ENCODE measurements at regions not wholly inside any gene's neighbourhood (a gene's known extent, or its start where the extent isn't known, plus 50 kb on each side); places are given as distances from the start of the nearest gene placed in this dataset.

DNA sequence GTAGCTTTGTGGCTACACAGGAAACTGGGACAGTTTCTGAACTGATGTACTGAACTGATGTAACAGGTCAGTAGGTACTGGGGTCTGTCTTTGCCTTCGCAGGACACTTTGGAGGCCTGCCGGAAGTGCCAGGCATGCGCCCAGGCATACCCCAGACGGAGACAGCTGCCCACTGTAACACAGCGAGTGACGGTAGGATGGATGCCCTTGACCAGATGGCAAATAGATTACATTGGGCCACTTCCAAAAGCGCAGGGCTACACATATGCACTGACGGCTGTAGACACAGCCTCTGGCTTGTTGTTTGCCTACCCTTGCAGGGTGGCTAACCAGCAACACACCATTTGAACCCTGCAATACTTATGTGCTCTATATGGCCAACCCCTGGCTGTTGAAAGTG, 94.1 kb upstream of the TMPO start:
- no peaks in the 10 kb centered on the region for H3K4me1 ChIP-seq (ENCODE audit: control insufficient read depth in 2 of 2, insufficient read depth in 2 of 2, low read length in 2 of 2)
- CTCF ChIA-PET, result no interaction called here
- no peak overlapping the region for H3K4me3 ChIP-seq (ENCODE audit: low read length)
- Mint-ChIP-seq H3K27me3 (peaks cover 0 to 9% (median 0%) of the 10 kb centered on the region in 5 donors), H3K27ac (no peak overlapping the region), H3K4me1 (peaks cover 0 to 6% (median 5%) of the 10 kb centered on the region in 7 donors), H3K36me3 (no peaks in the 10 kb centered on the region), H3K4me3 (no peak overlapping the region), H3K9me3 (no peaks in the 10 kb centered on the region)
- DNase-seq (no peak), ATAC-seq (no peak)
- no peaks in the 10 kb centered on the region for H3K27me3 ChIP-seq (ENCODE audit: control insufficient read depth in 2 of 2, insufficient read depth in 2 of 2, low read length in 2 of 2)
- H3K36me3 ChIP-seq (ENCODE audit: control insufficient read depth in 2 of 3, insufficient read depth in 3 of 3, low read length in 3 of 3), result no peaks in the 10 kb centered on the region
- intact Hi-C loops (cut with micrococcal nuclease), result loop anchor here in 1 of 2 donors (5.0 kb wide), 1 partner anchor 111 kb away; no protein-coding TSS in a partner anchor
- H3K27ac ChIP-seq (ENCODE audit: low read depth, low read length), result no peak overlapping the region
- no peaks in the 10 kb centered on the region for H3K9me3 ChIP-seq (ENCODE audit: control insufficient read depth in 2 of 3, low read length in 3 of 3)
- POLR2A ChIA-PET, result no interaction called here

DNA sequence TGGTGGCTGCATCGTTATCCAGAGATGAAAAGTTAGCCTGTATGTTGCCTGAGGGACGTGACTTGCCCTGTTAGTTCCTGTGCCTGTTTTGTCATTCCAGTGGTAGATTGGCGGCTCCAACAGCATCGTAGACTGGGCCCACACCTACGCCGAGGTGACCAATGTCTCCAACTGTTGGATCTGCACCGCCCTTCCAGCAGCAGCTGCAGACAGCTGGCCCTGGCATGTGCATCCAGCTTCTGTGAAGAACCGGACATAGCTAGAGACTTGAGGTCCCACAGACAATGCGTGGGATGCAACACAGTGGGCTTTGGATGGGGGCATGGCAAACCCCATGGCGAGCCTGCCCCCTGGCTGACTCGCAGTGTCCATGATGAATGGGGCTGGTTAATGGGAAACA, 93.0 kb upstream of the TMPO start:
- H3K4me1 ChIP-seq (ENCODE audit: control insufficient read depth in 2 of 2, insufficient read depth in 2 of 2, low read length in 2 of 2), result no peaks in the 10 kb centered on the region
- intact Hi-C loops (cut with micrococcal nuclease), result loop anchor here in 1 of 2 donors (5.0 kb wide), 1 partner anchor 110 kb away; no protein-coding TSS in a partner anchor
- ATAC-seq (no peak), DNase-seq (no peak)
- Mint-ChIP-seq H3K4me1 (peaks cover 0 to 6% (median 5%) of the 10 kb centered on the region in 7 donors), H3K27ac (no peak overlapping the region), H3K9me3 (no peaks in the 10 kb centered on the region), H3K27me3 (peaks cover 0 to 5% (median 0%) of the 10 kb centered on the region in 5 donors), H3K36me3 (no peaks in the 10 kb centered on the region), H3K4me3 (no peak overlapping the region)
- H3K9me3 ChIP-seq (ENCODE audit: control insufficient read depth in 2 of 3, low read length in 3 of 3), result no peaks in the 10 kb centered on the region
- ChIA-PET CTCF (no interaction called here), POLR2A (no interaction called here)
- H3K4me3 ChIP-seq (ENCODE audit: low read length), result no peak overlapping the region
- H3K27me3 ChIP-seq (ENCODE audit: control insufficient read depth in 2 of 2, insufficient read depth in 2 of 2, low read length in 2 of 2), result no peaks in the 10 kb centered on the region
- no peaks in the 10 kb centered on the region for H3K36me3 ChIP-seq (ENCODE audit: control insufficient read depth in 2 of 3, insufficient read depth in 3 of 3, low read length in 3 of 3)
- H3K27ac ChIP-seq (ENCODE audit: low read depth, low read length), result no peak overlapping the region

DNA sequence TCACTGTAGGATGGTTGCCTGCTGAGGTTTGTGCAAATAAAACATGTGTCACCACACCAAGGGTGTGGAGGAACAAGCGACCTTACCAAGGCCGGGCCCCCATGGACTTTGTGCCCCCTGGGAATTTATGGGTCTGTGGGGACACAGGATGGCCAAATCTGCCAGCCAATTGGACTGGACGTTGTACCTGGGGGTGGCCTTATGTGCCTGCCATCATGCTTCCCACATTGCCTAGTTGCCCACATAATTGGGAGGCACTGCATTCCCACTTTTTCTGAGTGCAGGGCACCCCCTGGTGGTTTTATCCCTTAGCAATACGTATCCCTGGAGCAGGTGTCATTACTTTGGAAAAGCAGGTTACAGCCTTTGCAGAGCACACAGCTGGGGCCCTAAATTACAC, 92.6 kb upstream of the TMPO start:
- no peak for DNase-seq
- intact Hi-C loops (cut with micrococcal nuclease), result loop anchor here in 1 of 2 donors (5.0 kb wide), 1 partner anchor 109 kb away; no protein-coding TSS in a partner anchor
- no peak overlapping the region for H3K4me3 ChIP-seq (ENCODE audit: low read length)
- Mint-ChIP-seq H3K4me3 (no peak overlapping the region), H3K27ac (no peak overlapping the region), H3K9me3 (no peaks in the 10 kb centered on the region), H3K4me1 (peaks cover 0 to 6% (median 5%) of the 10 kb centered on the region in 7 donors), H3K27me3 (peaks cover 0 to 5% (median 0%) of the 10 kb centered on the region in 5 donors), H3K36me3 (no peaks in the 10 kb centered on the region)
- ChIA-PET CTCF (no interaction called here), POLR2A (no interaction called here)
- H3K4me1 ChIP-seq (ENCODE audit: control insufficient read depth in 2 of 2, insufficient read depth in 2 of 2, low read length in 2 of 2), result no peaks in the 10 kb centered on the region
- H3K9me3 ChIP-seq (ENCODE audit: control insufficient read depth in 2 of 3, low read length in 3 of 3), result no peaks in the 10 kb centered on the region
- no peak overlapping the region for H3K27ac ChIP-seq (ENCODE audit: low read depth, low read length)
- no peaks in the 10 kb centered on the region for H3K36me3 ChIP-seq (ENCODE audit: control insufficient read depth in 2 of 3, insufficient read depth in 3 of 3, low read length in 3 of 3)
- no peaks in the 10 kb centered on the region for H3K27me3 ChIP-seq (ENCODE audit: control insufficient read depth in 2 of 2, insufficient read depth in 2 of 2, low read length in 2 of 2)
- no peak for ATAC-seq

- no peaks in the 10 kb centered on the region for H3K9me3 ChIP-seq (ENCODE audit: control insufficient read depth in 2 of 3, low read length in 3 of 3)
- Mint-ChIP-seq H3K36me3 (no peaks in the 10 kb centered on the region), H3K27ac (no peak overlapping the region), H3K4me3 (no peak overlapping the region), H3K4me1 (peaks cover 0 to 6% (median 5%) of the 10 kb centered on the region in 7 donors), H3K9me3 (no peaks in the 10 kb centered on the region), H3K27me3 (peaks cover 0 to 6% (median 0%) of the 10 kb centered on the region in 5 donors)
- no peaks in the 10 kb centered on the region for H3K36me3 ChIP-seq (ENCODE audit: control insufficient read depth in 2 of 3, insufficient read depth in 3 of 3, low read length in 3 of 3)
- intact Hi-C loops (cut with micrococcal nuclease), result loop anchor here in 1 of 2 donors (2.0 to 5.0 kb wide), 2 partner anchors 27 to 108 kb away; no protein-coding TSS in a partner anchor
- no peaks in the 10 kb centered on the region for H3K4me1 ChIP-seq (ENCODE audit: control insufficient read depth in 2 of 2, insufficient read depth in 2 of 2, low read length in 2 of 2)
- no peak overlapping the region for H3K27ac ChIP-seq (ENCODE audit: low read depth, low read length)
- ChIA-PET POLR2A (no interaction called here), CTCF (interaction anchor here (1.0 to 1.3 kb wide), 4 partner anchors 68 to 171 kb away, joined by 3 to 5 read pairs (median 4); partner anchors contain the start of gene TMPO)
- ATAC-seq (no peak), DNase-seq (no peak)
- H3K4me3 ChIP-seq (ENCODE audit: low read length), result no peak overlapping the region
- no peaks in the 10 kb centered on the region for H3K27me3 ChIP-seq (ENCODE audit: control insufficient read depth in 2 of 2, insufficient read depth in 2 of 2, low read length in 2 of 2)
These were observed 91.4 kb upstream of the TMPO start for GRCh38 chr12:98423963-98424362.

DNA sequence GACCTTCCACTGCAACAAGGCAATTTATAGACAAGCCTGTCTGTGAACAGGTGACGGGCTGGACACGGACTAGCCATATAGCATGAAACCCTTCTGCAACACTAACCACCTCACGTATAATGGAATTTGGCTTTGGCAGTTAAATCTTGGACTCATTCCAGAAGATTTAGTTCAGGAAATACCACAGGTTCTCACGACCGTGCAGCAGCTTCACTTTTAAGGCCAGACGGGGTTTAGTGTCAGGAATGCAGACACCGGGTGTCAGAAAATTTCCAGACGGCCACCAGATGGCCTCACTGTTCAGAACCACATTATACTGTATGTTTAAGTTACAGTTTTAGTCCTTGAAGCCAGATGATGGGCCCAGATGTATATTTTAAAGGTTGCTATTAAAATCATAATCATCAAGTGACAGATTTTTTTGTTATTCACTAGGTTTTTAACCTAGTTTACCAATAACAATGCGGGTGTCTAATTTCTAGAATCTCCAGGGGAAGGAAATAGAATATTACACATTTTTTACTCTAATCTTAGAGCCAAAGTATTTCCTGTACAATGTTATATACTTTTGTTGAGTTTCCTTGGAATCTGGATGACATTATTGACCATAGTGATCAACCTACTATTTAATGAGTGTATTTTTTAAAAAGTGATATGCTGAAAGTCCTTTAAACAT, 90.5 kb upstream of the TMPO start:
- Mint-ChIP-seq H3K4me1 (peaks cover 0 to 6% (median 5%) of the 10 kb centered on the region in 7 donors), H3K27me3 (peaks cover 0 to 9% (median 0%) of the 10 kb centered on the region in 5 donors), H3K9me3 (no peaks in the 10 kb centered on the region), H3K4me3 (no peak overlapping the region), H3K36me3 (no peaks in the 10 kb centered on the region), H3K27ac (no peak overlapping the region)
- no peaks in the 10 kb centered on the region for H3K4me1 ChIP-seq (ENCODE audit: control insufficient read depth in 2 of 2, insufficient read depth in 2 of 2, low read length in 2 of 2)
- DNase-seq (peak; percentile 13 to 52 (median 44)), ATAC-seq (peak; percentile 83)
- no peaks in the 10 kb centered on the region for H3K27me3 ChIP-seq (ENCODE audit: control insufficient read depth in 2 of 2, insufficient read depth in 2 of 2, low read length in 2 of 2)
- no peaks in the 10 kb centered on the region for H3K9me3 ChIP-seq (ENCODE audit: control insufficient read depth in 2 of 3, low read length in 3 of 3)
- POLR2A ChIA-PET, result interaction anchor here (0.6 kb wide), 1 partner anchor 16 kb away, joined by 3 read pairs; no protein-coding TSS in a partner anchor
- intact Hi-C loops (cut with micrococcal nuclease), result loop anchor here (1.0 to 5.0 kb wide), 6 partner anchors 28 to 229 kb away; no protein-coding TSS in a partner anchor
- H3K4me3 ChIP-seq (ENCODE audit: low read length), result no peak overlapping the region
- no peaks in the 10 kb centered on the region for H3K36me3 ChIP-seq (ENCODE audit: control insufficient read depth in 2 of 3, insufficient read depth in 3 of 3, low read length in 3 of 3)
- CTCF ChIA-PET, result interaction anchor here (1.0 to 1.3 kb wide), 5 partner anchors 67 to 226 kb away, joined by 3 to 5 read pairs (median 4); no protein-coding TSS in a partner anchor
- no peak overlapping the region for H3K27ac ChIP-seq (ENCODE audit: low read depth, low read length)

DNA sequence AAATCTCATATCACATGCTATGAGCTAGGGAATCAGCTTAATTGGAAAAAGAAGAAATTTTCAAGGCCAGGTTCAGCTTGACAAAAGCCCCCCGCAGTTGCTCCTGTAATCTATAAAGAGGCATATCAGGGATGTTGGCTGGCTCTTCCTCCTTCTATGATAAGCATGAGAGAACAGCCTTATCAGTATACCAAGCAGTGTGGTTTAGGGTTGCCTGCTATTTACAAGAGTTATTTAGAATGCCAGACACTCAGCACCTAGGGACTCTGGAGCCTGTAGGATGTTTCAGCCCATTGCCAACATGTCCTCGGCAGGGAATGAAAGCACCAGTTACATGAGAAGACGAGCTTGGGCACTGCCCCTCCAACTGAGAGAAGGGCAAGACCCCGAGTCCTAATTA, 89.5 kb upstream of the TMPO start:
- H3K27ac Mint-ChIP-seq, result no peak overlapping the region
- DNase-seq, result no peak
- H3K9me3 Mint-ChIP-seq, result no peaks in the 10 kb centered on the region
- H3K36me3 ChIP-seq (ENCODE audit: control insufficient read depth in 2 of 3, insufficient read depth in 3 of 3, low read length in 3 of 3), result no peaks in the 10 kb centered on the region
- CTCF ChIA-PET, result interaction anchor here (1.1 to 1.3 kb wide), 2 partner anchors 91 to 225 kb away, joined by 3 to 4 read pairs; no protein-coding TSS in a partner anchor
- no peaks in the 10 kb centered on the region for H3K4me1 ChIP-seq (ENCODE audit: control insufficient read depth in 2 of 2, insufficient read depth in 2 of 2, low read length in 2 of 2)
- intact Hi-C loops (cut with micrococcal nuclease), result loop anchor here (1.0 to 2.0 kb wide), 5 partner anchors 29 to 228 kb away; no protein-coding TSS in a partner anchor
- no peaks in the 10 kb centered on the region for H3K9me3 ChIP-seq (ENCODE audit: control insufficient read depth in 2 of 3, low read length in 3 of 3)
- H3K27me3 Mint-ChIP-seq, result peaks cover 0 to 11% (median 0%) of the 10 kb centered on the region in 5 donors
- POLR2A ChIA-PET, result no interaction called here
- H3K4me3 ChIP-seq (ENCODE audit: low read length), result no peak overlapping the region
- no peak overlapping the region for H3K4me3 Mint-ChIP-seq
- peak; percentile 12 for ATAC-seq
- no peaks in the 10 kb centered on the region for H3K27me3 ChIP-seq (ENCODE audit: control insufficient read depth in 2 of 2, insufficient read depth in 2 of 2, low read length in 2 of 2)
- H3K36me3 Mint-ChIP-seq, result no peaks in the 10 kb centered on the region
- H3K4me1 Mint-ChIP-seq, result peaks cover 0 to 6% (median 5%) of the 10 kb centered on the region in 7 donors
- H3K27ac ChIP-seq (ENCODE audit: low read depth, low read length), result no peak overlapping the region
